Immature natural killer cell (primary cell): ENCODE measurements at regions not wholly inside any gene's neighbourhood (a gene's known extent, or its start where the extent isn't known, plus 50 kb on each side); places are given as distances from the start of the nearest gene placed in this dataset.

ENCODE experiments used
- DNase-seq, 3 donors: peaks; one replicate each; pipeline ENCODE4 v3.0.0; 2022; ENCODE audit warnings: mixed read lengths in 1 of 3
- H3K27ac Mint-ChIP-seq, 6 donors: one replicate each; pipeline ENCODE4 v1.8.0; 2020; ENCODE audit warnings: mixed read lengths in 6 of 6, mild to moderate bottlenecking in 5 of 6, inconsistent platforms in 4 of 6, moderate library complexity in 3 of 6
- H3K27me3 Mint-ChIP-seq, 3 donors: one replicate each; pipeline ENCODE4 v1.8.0; 2020 to 2021; ENCODE audit warnings: low read depth in 3 of 3, mild to moderate bottlenecking in 3 of 3, mixed read lengths in 3 of 3, moderate library complexity in 3 of 3, inconsistent platforms in 1 of 3
- H3K36me3 Mint-ChIP-seq, 3 donors: one replicate each; pipeline ENCODE4 v1.8.0; 2020; ENCODE audit warnings: mixed read lengths in 3 of 3, inconsistent platforms in 2 of 3, mild to moderate bottlenecking in 2 of 3
- H3K4me1 Mint-ChIP-seq, 2 donors: one replicate each; pipeline ENCODE4 v1.8.0; 2020; ENCODE audit warnings: inconsistent platforms in 2 of 2, mild to moderate bottlenecking in 2 of 2, mixed read lengths in 2 of 2, moderate library complexity in 1 of 2
- H3K4me3 Mint-ChIP-seq, 5 donors: one replicate each; pipeline ENCODE4 v1.8.0; 2020; ENCODE audit warnings: mild to moderate bottlenecking in 5 of 5, mixed read lengths in 5 of 5, inconsistent platforms in 3 of 5, moderate library complexity in 3 of 5
- H3K9me3 Mint-ChIP-seq, 6 donors: one replicate each; pipeline ENCODE4 v1.8.0; 2020; ENCODE audit warnings: mild to moderate bottlenecking in 6 of 6, mixed read lengths in 6 of 6, inconsistent platforms in 4 of 6, moderate library complexity in 3 of 6

DNA sequence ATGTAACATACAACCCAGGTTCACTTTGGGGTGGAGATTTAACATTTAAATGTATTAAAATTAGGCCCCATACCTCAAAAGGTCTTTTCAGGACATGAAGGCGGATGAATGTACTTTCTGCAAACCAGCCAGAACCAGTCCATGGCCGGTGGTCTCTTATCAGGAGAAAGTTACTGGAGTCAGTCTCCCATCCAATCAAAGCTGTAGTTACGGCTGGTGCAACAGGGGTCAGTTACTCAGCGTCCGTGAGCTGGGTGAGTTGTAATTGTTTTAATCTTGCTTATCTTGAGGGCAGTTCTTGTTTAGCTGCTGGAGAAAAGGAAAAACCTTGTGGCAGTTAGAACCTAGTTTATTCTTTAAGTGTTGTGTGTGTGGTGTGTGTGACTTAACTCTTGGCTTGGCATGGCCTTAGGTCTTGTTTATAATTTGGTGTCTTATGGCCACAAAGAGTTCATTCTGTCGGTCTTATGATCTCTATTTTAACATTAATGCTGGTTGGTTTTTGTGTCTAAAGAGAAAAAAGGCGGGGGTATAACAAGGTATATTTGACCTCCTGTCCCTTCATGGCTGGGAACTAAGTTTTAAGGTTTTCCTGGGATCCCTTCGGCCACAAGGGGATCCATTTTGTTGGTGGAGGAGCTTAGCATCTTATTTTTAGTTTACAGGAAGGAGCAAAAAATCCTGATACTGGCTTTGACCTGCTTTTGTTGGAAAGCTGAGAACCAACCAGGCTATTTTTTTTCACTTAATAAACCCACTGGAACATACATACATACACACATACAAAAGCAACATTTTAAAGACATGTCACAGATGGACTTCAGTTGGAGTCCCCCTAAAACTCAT, 143.5 kb upstream of the NCK2 start:
- H3K4me3 Mint-ChIP-seq, result no peak overlapping the region

DNA sequence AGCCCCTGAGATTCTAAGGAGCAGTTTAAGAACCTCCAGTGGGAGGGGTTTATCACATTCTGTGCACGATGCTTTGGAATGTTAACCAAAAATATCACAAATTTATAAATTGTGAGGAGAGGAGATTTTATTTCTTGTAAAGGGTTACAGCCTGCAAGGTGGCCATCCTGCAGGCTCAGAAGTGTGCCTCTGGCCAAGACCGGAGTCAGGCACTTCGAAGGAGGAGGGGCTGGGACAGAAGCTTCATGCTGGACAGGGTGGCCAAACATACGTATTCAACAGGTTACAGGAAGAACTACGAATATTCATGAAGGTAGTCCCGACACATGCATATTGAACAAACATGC, 144.1 kb upstream of the NCK2 start:
- H3K9me3 Mint-ChIP-seq, result no peaks in the 10 kb centered on the region
- no peak for DNase-seq
- no peak overlapping the region for H3K4me3 Mint-ChIP-seq
- no peak overlapping the region for H3K27ac Mint-ChIP-seq
- H3K4me1 Mint-ChIP-seq, result no peaks in the 10 kb centered on the region
- H3K36me3 Mint-ChIP-seq, result no peaks in the 10 kb centered on the region
- H3K27me3 Mint-ChIP-seq, result peaks cover 0 to 3% (median 2%) of the 10 kb centered on the region in 3 donors

More for the DNA sequence above, 143.5 kb upstream of the NCK2 start:
- Mint-ChIP-seq H3K27ac (no peak overlapping the region), H3K4me1 (no peaks in the 10 kb centered on the region), H3K9me3 (no peaks in the 10 kb centered on the region), H3K36me3 (no peaks in the 10 kb centered on the region), H3K27me3 (peaks cover 0 to 3% (median 2%) of the 10 kb centered on the region in 3 donors)
- DNase-seq, result no peak

DNA sequence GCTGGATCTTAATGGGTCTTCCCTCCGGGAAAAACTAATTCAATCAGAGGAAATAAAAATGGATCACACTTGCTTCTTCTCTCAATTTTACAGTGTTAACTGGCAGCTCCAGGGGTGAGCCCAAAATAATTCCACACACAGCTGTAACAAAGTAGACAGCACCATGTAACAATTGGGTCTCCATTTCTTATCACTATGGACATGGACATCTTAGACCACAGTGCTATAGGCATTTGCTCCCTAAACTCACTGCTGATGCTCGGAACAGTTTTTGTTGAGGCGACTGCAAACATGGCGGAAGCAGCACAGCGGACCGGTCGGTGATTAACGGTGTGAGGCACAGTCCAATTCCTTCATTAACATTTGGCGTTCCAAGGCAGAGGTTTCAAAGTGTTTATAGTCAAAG, 144.7 kb upstream of the NCK2 start:
- Mint-ChIP-seq H3K27ac (no peak overlapping the region), H3K36me3 (no peaks in the 10 kb centered on the region), H3K4me3 (no peak overlapping the region), H3K4me1 (no peaks in the 10 kb centered on the region), H3K27me3 (peaks cover 0 to 3% (median 2%) of the 10 kb centered on the region in 3 donors), H3K9me3 (no peaks in the 10 kb centered on the region)
- DNase-seq, result no peak

DNA sequence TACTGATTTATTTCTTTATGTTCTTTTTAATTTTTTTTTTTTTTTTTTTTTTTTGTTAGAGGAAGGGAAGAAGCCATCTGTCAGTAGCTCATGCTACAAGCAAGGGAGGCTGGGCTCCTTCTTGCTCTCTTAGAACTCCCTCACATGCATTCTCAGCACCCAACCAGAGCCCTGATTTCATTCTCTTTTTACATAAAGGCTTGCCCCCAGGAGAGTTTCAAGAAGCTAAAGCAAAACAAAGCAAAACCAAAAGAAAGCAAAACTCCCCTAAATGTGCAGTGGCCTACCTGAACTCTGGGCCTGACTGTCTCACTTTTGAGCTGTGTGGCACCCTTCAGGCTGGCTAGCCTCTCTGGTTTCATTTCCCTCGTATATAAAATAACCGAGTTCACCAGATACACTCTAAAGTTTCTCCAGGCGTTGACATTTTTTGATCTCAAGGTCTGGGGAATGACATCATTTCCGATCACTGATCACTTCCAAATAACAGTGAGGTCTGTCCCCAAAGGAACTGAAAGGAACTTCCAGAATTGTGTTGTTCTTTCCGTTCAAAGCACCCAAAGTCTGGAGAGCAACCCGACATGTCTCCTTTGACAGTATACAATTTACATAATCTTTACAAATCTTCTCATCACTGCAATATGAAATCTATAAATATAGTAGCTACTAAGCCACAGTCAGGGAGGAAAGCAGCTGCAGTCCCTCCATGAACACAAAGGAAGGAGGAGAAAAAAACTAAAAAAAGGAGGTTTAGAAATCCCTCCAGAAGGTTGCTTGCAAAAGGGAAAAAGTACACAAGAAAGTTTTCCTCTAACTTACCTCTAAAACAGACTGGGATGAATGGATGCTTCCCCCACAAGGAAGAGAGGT, 145.6 kb upstream of the NCK2 start:
- Mint-ChIP-seq H3K36me3 (no peaks in the 10 kb centered on the region), H3K27ac (no peak overlapping the region), H3K9me3 (no peaks in the 10 kb centered on the region), H3K27me3 (peaks cover 0 to 2% (median 2%) of the 10 kb centered on the region in 3 donors), H3K4me1 (no peaks in the 10 kb centered on the region), H3K4me3 (no peak overlapping the region)
- no peak for DNase-seq

DNA sequence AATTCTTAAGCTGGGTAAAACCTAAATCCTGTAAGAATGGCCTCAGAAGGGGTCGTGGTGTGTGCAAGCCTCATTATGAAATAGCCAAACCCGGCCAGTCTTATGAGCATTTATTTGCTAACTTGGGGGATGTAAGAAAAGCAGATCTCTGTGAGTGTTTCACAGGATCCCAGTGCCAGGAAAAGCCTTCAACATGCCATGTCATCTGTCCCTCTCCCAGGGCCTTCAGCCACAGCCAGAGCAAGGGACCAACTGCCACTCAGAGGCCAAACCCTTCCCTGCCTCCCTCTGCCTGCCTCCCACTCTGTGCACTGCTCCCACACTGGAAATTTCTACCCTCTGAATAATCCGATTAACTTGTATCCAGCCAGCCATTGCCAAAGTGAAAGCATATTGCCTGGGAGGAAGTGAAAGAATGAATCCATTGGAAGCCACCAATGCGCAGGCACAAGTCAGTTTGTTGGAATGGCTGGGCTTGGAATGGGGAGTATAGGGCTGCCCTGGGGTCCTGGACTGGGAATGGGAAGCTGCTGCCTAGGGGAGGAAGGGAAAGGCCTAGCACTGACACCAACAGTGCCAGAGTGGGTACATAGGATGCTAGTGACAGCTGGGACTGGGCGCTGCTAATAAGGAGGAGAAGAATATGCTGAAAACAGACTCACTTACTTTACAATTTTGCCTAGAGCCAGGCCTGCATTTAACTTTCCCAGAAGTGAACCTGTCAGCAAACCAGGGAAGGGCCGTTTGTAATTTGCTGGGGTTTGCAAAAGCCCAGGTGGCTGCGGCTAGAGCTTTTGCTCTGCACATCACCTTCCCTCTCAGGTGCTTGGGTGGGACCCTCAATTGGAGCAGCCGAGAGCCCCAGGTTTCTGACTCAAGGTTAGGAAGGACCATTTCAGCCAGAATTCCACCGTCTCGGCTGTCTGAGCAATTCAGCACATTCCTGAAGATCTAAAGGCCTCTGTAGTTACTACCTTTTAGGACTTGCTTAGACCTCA, 146.6 kb upstream of the NCK2 start:
- peaks cover 0 to 2% (median 0%) of the 10 kb centered on the region in 3 donors for H3K27me3 Mint-ChIP-seq
- DNase-seq, result no peak
- H3K4me3 Mint-ChIP-seq, result no peak overlapping the region
- no peaks in the 10 kb centered on the region for H3K4me1 Mint-ChIP-seq
- H3K9me3 Mint-ChIP-seq, result no peaks in the 10 kb centered on the region
- no peak overlapping the region for H3K27ac Mint-ChIP-seq
- no peaks in the 10 kb centered on the region for H3K36me3 Mint-ChIP-seq

DNA sequence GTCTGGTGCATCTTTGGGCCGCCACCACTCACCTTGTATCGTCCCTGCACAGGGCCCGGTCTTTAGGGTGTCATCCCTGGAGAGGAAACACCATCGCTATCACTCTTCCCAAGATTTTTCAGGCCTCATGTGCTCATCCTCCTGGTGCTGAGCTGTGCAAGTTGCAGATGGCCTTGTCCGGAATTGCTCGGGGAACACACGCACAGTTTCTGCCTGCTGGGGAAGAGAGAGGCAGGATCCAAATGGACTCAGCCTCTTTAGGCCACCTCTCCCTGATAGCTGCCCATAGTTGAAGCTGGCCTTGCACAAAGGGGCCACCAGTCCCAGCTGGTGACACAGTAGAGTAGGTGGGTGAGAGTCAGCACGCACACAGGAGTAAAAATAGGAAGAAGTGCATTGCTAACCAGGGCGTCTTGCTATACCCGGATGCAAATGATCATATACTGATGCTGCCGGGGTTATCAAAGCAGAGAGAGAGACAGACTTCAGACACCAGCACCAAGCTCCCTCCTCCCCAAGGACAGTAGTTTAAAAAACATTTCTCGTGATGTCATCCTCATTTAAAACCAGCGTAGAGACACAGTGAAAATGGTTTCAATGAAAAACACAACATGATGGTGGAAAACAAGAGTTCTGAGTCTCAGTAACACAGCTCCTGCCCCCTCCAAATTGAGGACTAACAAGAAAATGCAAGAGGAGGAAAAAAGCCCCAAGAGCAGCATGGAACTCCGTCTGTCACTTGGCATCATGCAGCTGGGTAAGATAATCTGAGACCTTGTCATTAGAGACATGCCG, 147.5 kb upstream of the NCK2 start:
- Mint-ChIP-seq H3K4me3 (no peak overlapping the region), H3K27me3 (peaks cover 0 to 3% (median 2%) of the 10 kb centered on the region in 3 donors), H3K27ac (no peak overlapping the region), H3K36me3 (no peaks in the 10 kb centered on the region), H3K9me3 (no peaks in the 10 kb centered on the region), H3K4me1 (no peaks in the 10 kb centered on the region)
- no peak for DNase-seq

DNA sequence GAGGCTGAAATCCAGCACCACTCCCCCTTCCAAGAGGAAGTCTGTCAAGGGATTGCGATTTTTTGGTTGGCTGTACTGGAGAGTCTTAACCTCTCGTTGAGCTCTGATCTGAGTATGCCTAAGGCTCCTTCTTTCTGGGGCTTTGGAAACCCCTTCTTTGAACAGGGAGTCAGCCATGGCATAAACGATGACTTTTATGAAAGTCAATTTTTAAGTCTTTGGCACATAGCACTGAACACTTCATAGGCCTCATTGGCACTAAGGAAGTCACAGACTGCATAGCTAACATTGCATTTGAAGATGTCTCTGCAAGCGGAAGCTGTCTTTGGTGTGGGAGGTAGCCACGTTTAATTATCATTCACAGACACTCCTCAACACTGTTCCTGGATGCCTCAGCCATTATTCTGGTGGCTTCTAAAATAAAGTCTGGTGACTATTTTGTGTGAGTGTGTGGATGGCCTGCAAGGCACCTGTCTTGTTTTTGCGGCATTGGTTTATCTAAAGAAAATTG, 148.2 kb upstream of the NCK2 start:
- no peak overlapping the region for H3K4me3 Mint-ChIP-seq
- no peak for DNase-seq
- H3K4me1 Mint-ChIP-seq, result no peaks in the 10 kb centered on the region
- H3K27ac Mint-ChIP-seq, result no peak overlapping the region
- peaks cover 0 to 3% (median 2%) of the 10 kb centered on the region in 3 donors for H3K27me3 Mint-ChIP-seq
- no peaks in the 10 kb centered on the region for H3K9me3 Mint-ChIP-seq
- H3K36me3 Mint-ChIP-seq, result no peaks in the 10 kb centered on the region

DNA sequence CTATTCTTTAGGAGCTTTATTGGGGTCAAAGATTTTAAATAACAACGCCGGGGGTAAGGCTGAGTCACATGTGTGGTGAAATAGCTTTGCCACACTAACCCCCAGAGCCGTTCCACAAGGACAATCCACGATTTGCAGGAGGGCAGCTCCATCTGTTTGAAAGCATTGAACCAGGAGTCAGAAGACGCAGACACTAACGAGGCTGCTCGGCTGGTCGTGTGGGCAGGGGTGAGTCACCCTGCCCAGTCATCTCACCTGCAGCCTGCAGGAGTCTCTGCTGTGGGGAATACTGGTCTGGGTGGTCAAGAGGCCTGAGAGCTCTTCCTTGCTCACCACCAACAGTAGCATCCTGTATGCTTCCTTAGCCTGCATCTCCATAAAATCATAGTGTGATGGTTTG, 149.2 kb upstream of the NCK2 start:
- Mint-ChIP-seq H3K27ac (no peak overlapping the region), H3K4me1 (no peaks in the 10 kb centered on the region), H3K27me3 (peaks cover 0 to 3% (median 2%) of the 10 kb centered on the region in 3 donors), H3K4me3 (no peak overlapping the region), H3K9me3 (no peaks in the 10 kb centered on the region), H3K36me3 (no peaks in the 10 kb centered on the region)
- DNase-seq, result no peak

DNA sequence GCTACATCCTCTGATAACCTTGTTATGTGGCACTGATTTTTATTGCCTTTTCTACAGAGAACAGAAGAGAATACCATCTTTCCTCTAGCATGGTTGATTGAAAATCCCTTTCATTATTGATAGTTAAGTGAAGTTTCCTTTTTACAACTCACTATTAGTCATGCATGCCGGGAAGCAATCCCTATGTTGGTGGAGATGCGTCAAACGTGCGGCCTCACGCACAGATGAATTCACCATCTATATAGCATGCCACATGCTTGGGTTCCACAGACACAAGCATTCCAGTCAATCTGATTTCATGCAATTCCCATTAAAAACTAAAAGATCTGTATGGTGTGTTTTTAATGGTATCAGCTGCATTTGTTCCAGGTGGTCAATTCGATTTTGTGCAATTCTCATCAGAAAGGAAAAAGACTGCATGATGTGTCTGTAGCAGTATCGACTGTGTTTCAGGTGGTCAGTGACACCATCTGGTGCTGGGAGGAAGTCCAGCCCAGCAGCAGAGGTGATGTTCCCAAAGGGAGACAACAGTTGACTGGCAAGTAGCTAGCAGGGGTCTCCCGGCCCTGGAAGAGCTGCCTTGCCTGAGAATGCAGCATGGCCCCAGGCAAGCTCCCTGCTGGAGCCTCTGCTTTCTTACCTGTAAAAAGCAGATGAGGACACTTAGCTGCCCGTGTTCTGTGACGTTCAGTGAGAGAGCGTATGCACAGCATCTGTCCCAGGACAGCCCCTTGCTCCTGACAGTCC, 151.3 kb upstream of the NCK2 start:
- H3K36me3 Mint-ChIP-seq, result peaks cover 0 to 6% (median 0%) of the 10 kb centered on the region in 3 donors
- no peak overlapping the region for H3K27ac Mint-ChIP-seq
- H3K4me3 Mint-ChIP-seq, result no peak overlapping the region
- H3K4me1 Mint-ChIP-seq, result no peaks in the 10 kb centered on the region
- DNase-seq, result no peak
- H3K27me3 Mint-ChIP-seq, result peaks cover 0 to 7% (median 3%) of the 10 kb centered on the region in 3 donors
- H3K9me3 Mint-ChIP-seq, result peaks cover 0 to 18% (median 8%) of the 10 kb centered on the region in 6 donors

DNA sequence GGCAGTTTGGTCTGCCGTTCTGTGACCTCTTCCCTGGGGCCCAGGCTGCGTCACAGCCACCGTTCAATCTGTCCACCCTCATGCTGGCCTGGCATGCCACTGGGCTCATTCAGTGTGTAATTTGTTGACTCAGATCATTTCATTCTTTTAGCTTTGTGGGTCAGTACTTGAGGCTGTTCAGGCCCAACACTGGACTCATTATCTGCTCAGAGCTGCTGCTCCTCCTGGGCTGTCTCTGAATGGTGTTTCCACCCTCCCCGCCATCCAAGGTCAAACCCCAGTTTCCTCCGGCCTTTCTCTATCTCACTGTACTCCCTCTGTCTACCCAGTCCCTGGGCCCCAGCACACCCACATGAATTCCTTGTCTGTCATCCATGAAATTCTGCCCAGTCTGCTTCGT, 152.4 kb upstream of the NCK2 start:
- Mint-ChIP-seq H3K4me1 (no peaks in the 10 kb centered on the region), H3K27ac (no peak overlapping the region), H3K4me3 (no peak overlapping the region), H3K27me3 (peaks cover 0 to 5% (median 3%) of the 10 kb centered on the region in 3 donors), H3K36me3 (peaks cover 0 to 11% (median 4%) of the 10 kb centered on the region in 3 donors), H3K9me3 (peaks cover 0 to 29% (median 8%) of the 10 kb centered on the region in 6 donors)
- no peak for DNase-seq

DNA sequence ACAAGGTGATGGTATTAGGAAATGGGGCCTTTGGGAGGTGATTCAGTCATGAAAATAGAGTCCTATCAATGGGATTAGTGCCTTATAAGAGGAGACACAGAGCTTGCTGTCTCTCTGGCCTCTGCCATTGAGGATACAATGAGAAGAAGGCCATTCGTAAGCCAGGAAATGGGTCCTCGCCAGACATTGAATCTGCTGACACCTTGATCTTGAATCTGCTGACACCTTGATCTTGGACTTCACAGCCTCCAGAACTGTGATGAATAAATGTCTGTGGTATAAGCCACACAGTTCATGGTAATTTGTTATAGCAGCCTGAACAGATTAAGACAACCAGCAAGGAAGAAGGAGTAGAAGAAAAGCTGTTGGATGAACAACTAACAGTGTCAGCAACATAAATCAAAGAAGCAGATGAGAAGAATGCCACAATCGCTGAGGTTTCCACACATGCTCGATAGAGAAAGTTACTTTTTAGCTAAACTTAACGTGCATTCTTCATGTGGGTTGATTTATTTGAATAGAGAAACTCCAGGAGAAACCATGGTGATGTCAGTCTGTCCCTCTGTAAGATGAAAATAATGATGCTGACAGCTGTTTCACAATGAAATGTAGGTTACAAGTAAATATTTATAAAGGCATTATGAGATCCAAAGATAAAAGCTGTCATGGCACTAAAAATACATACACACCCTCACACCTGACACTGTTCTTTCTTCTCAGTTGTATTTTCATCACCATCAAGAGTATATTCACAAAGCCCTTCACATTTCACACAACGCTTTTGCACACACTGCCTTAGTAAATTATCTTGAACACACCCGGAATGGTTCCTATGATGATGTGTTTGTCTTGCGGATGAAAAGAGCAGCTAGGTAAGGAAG, 153.7 kb upstream of the NCK2 start:
- H3K36me3 Mint-ChIP-seq, result peaks cover 0 to 11% (median 4%) of the 10 kb centered on the region in 3 donors
- DNase-seq, result no peak
- no peaks in the 10 kb centered on the region for H3K4me1 Mint-ChIP-seq
- peaks cover 0 to 29% (median 8%) of the 10 kb centered on the region in 6 donors for H3K9me3 Mint-ChIP-seq
- H3K4me3 Mint-ChIP-seq, result no peak overlapping the region
- no peak overlapping the region for H3K27ac Mint-ChIP-seq
- peaks cover 0 to 5% (median 3%) of the 10 kb centered on the region in 3 donors for H3K27me3 Mint-ChIP-seq
